Right cardiac atrium (tissue), 5 donors: ENCODE measurements at regions not wholly inside any gene's neighbourhood (a gene's known extent, or its start where the extent isn't known, plus 50 kb on each side); places are given as distances from the start of the nearest gene placed in this dataset.

Experiments used
- ATAC-seq, 2 donors: fragments of 200-7000 bp; cut with Tn5 transposase; one replicate each; pipeline versions ENCODE4 v1.8.0 to v1.9.1; 2020; ENCODE audit warnings: moderate library complexity in 2 of 2, mild to moderate bottlenecking in 1 of 2
- DNase-seq, 3 donors: peaks; one replicate each; pipeline ENCODE4 v3.0.0-alpha.2; 2020
- H3K27ac ChIP-seq: one replicate; pipeline ENCODE4 v1.5.1; 2013; ENCODE audit warnings: mild to moderate bottlenecking, low read length, control low read depth, moderate library complexity
- H3K27me3 ChIP-seq: one replicate; pipeline ENCODE4 v1.6.1; 2013; ENCODE audit not compliant: control insufficient read depth, insufficient read depth
- H3K4me1 ChIP-seq: one replicate; pipeline ENCODE4 v1.6.1; 2013; ENCODE audit warnings: low read length; ENCODE audit not compliant: control insufficient read depth, insufficient read depth
- H3K4me3 ChIP-seq: one replicate; pipeline ENCODE4 v1.5.1; 2013; ENCODE audit warnings: low read length, control low read depth
- H3K9me3 ChIP-seq: one replicate; pipeline ENCODE4 v1.6.1; 2013; ENCODE audit warnings: low read length; ENCODE audit not compliant: control insufficient read depth
- WGBS: extraction: QIAGEN DNeasy Blood & Tissue Kit; methylation state at CpG from one replicate; pipeline ENCODE4 v1.1.7; 2013; 5-methylcytosine and 5-hydroxymethylcytosine counted together
- intact Hi-C, 4 donors: fragments of 100-400 bp; cut with DNase I; formaldehyde crosslinking; loops; one replicate each; pipeline versions ENCODE4 v1.11.0 to v1.14.0; 2022 to 2023
- donor health status: healthy with polysubstance abuse.
- donor health status: DM: no; HTN: yes; CAD: no.
- donor health status: DM: no; HTN: no; CAD: no.
- donor health status: DM: no; HTN: yes; CAD: no; lungs with severe emphysema.
- donor health status: DM: yes; HTN: yes; CAD: no.

GRCh38 chr20:39165099-39165498 lies 203.0 kb downstream of the DHX35 start:
- ATAC-seq (peak in 1 of 2 donors; percentile 14), DNase-seq (no peak)
- Histone ChIP-seq H3K4me3 (no peak overlapping the region), H3K4me1 (no peaks in the 10 kb centered on the region), H3K9me3 (no peaks in the 10 kb centered on the region), H3K27me3 (no peaks in the 10 kb centered on the region), H3K27ac (peak overlapping the region; percentile 17)
- 74% methylated on average over 6 of the region's 6 CpGs for WGBS
- intact Hi-C loops, result no loop called here

GRCh38 chr20:39164642-39165041 lies 202.5 kb downstream of the DHX35 start:
- DNase-seq (no peak), ATAC-seq (peak; percentile 66)
- Histone ChIP-seq H3K4me3 (no peak overlapping the region), H3K4me1 (no peaks in the 10 kb centered on the region), H3K9me3 (no peaks in the 10 kb centered on the region), H3K27me3 (no peaks in the 10 kb centered on the region), H3K27ac (peak overlapping the region; percentile 33)
- 34% methylated on average over 2 of the region's 2 CpGs for WGBS
- intact Hi-C loops, result no loop called here

DNA sequence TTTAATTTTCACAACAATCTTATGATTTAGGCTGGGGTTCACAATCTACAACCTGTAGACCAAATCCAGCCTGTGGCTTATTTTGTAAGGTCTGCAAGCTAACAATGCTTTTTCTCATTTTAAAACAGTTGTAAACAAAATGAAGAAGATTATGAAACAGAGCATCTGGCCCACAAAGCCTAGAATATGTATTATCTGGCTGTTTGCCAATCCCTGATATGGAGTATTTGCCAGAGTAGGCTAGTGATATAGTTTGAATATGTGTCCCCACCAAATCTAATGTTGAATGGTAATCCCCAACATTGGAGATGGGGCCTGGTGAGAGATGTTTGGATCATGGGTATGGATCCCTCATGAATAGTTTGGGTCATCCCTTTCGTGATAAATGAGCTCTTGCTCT lies 201.8 kb downstream of the DHX35 start:
- Histone ChIP-seq H3K27ac (no peak overlapping the region), H3K4me1 (no peaks in the 10 kb centered on the region), H3K4me3 (no peak overlapping the region), H3K9me3 (no peaks in the 10 kb centered on the region), H3K27me3 (no peaks in the 10 kb centered on the region)
- ATAC-seq, result no peak
- intact Hi-C loops, result no loop called here
- no peak for DNase-seq
- WGBS, result 91% methylated on average over 1 of the region's 1 CpG

DNA sequence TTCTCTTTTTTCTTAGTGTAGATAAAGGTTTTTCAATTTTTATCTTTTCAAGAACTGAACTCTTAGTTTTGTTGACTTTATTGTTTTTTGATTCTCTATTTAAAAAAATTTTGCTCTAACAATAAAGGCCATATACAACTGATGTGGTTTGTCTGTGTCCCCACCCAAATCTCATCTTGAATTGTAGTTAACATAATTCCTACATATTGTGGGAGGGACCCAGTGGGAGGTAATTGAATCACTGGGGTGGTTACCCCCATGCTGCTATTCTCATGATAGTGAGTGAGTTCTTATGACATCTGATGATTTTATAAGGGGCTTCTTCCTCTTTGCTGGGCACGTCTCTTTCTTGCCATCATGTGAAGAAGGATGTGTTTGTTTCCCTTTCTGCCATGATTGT lies 199.8 kb downstream of the DHX35 start:
- no peak overlapping the region for H3K27ac ChIP-seq
- H3K4me1 ChIP-seq, result no peaks in the 10 kb centered on the region
- DNase-seq (no peak), ATAC-seq (no peak)
- intact Hi-C loops, result no loop called here
- H3K27me3 ChIP-seq, result no peaks in the 10 kb centered on the region
- no peak overlapping the region for H3K4me3 ChIP-seq
- WGBS, result 53% methylated on average over 1 of the region's 1 CpG
- H3K9me3 ChIP-seq, result no peaks in the 10 kb centered on the region

DNA sequence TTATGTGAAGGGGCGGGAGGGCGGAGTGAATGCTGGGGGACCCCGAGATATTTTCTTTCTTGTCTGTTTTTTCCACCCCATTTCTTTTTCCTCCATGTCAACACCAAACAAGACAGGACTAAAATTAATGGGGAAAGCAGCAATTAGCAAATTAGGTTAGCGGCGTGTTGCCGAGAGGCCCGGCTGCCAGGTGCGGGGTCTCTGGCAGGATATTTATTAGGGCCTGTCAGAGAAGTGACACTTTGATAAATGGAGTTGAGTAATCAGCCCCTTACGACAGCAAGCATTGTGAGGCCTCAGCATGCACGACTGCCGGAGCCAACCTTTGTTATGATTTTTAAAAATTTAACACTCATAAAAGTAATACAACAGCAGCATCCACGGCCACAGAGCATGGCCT lies 193.8 kb downstream of the DHX35 start:
- H3K27ac ChIP-seq, result no peak overlapping the region
- WGBS, result 41% methylated on average over 12 of the region's 12 CpGs
- H3K9me3 ChIP-seq, result no peaks in the 10 kb centered on the region
- ATAC-seq, result no peak
- no peak overlapping the region for H3K4me3 ChIP-seq
- intact Hi-C loops, result no loop called here
- no peaks in the 10 kb centered on the region for H3K27me3 ChIP-seq
- H3K4me1 ChIP-seq, result no peaks in the 10 kb centered on the region
- no peak for DNase-seq

- DNase-seq (no peak), ATAC-seq (no peak)
- H3K4me3 ChIP-seq, result no peak overlapping the region
- 93% methylated on average over 1 of the region's 1 CpG for WGBS
- intact Hi-C loops, result no loop called here
- H3K27me3 ChIP-seq, result no peaks in the 10 kb centered on the region
- H3K27ac ChIP-seq, result no peak overlapping the region
- H3K9me3 ChIP-seq, result no peaks in the 10 kb centered on the region
- H3K4me1 ChIP-seq, result no peaks in the 10 kb centered on the region
These were observed 190.6 kb downstream of the DHX35 start for GRCh38 chr20:39152742-39153141.

GRCh38 chr20:39152126-39152525 lies 190.0 kb downstream of the DHX35 start:
- Histone ChIP-seq H3K9me3 (no peaks in the 10 kb centered on the region), H3K27me3 (no peaks in the 10 kb centered on the region), H3K27ac (no peak overlapping the region), H3K4me3 (no peak overlapping the region), H3K4me1 (no peaks in the 10 kb centered on the region)
- intact Hi-C loops, result no loop called here
- WGBS, result 54% methylated on average over 4 of the region's 4 CpGs
- ATAC-seq (no peak), DNase-seq (no peak)

DNA sequence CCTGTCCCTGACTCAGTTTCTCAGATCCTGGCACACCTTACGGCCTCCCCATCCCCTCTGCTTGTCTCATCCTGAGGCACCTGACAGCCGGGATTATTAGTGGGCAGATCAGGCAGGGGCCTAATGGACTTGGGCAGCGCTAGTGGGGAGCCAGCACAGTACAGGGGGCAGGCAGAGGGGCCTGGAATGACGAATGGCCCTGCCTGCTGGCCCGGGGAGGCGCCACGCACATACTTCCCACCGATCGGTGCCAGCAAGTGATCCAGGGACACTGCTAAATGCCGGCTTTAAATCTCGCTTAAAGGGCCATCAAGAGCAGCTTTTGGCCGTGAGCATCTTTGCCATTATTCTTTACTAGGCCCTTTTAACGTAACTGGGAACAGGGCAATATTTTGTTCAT lies 188.4 kb downstream of the DHX35 start:
- Histone ChIP-seq H3K27ac (no peak overlapping the region), H3K4me3 (no peak overlapping the region), H3K4me1 (no peaks in the 10 kb centered on the region), H3K9me3 (no peaks in the 10 kb centered on the region), H3K27me3 (no peaks in the 10 kb centered on the region)
- no peak for DNase-seq
- intact Hi-C loops, result no loop called here
- ATAC-seq, result no peak
- 79% methylated on average over 13 of the region's 13 CpGs for WGBS

DNA sequence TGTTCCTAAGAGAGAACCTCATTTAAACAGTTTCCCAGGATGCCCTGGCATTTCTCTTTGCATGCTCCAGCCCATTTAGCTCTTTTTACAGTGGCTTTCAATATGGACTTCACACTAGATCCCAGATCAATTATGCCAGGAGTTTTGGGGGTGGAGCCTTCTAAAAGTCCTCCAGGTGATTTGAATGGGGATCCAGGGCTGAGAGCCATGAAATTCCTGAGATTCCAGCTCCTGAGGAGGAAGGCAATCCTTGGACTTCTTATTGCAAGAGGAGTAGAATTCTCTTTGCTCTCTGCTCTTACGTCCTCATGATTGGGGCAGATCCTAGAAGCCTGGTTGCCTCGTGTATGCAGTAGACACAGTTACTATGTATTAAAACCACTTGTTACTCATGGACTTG lies 184.2 kb downstream of the DHX35 start:
- intact Hi-C loops, result no loop called here
- 54% methylated on average over 2 of the region's 2 CpGs for WGBS
- H3K9me3 ChIP-seq, result no peaks in the 10 kb centered on the region
- H3K27me3 ChIP-seq, result no peaks in the 10 kb centered on the region
- H3K27ac ChIP-seq, result no peak overlapping the region
- no peak overlapping the region for H3K4me3 ChIP-seq
- ATAC-seq (no peak), DNase-seq (no peak)
- no peaks in the 10 kb centered on the region for H3K4me1 ChIP-seq

- DNase-seq, result no peak
- intact Hi-C loops, result no loop called here
- Histone ChIP-seq H3K27ac (no peak overlapping the region), H3K9me3 (no peaks in the 10 kb centered on the region), H3K4me3 (no peak overlapping the region), H3K27me3 (no peaks in the 10 kb centered on the region), H3K4me1 (no peaks in the 10 kb centered on the region)
- 61% methylated on average over 2 of the region's 2 CpGs for WGBS
- ATAC-seq, result no peak
These were observed 183.8 kb downstream of the DHX35 start for GRCh38 chr20:39145921-39146320.

DNA sequence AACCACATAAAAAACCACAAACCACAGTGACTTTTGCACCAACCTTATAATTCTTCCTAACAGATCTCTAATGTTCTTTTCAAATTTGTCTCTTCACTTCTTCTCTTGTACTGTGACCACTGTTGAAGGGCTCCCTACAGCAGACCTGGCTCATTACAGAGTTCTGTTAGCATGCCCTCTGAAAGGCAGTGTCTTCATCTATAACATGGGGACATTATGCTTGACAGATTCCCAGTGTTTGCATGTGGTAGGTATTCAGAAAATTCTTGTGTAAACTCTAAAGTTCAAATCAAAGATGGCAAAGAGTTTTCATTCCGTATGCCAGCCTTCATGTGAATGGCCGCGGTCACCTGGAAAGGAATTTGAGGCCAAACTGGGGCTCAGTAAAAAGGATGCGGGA lies 182.6 kb downstream of the DHX35 start:
- Histone ChIP-seq H3K27me3 (no peaks in the 10 kb centered on the region), H3K27ac (no peak overlapping the region), H3K4me1 (no peaks in the 10 kb centered on the region), H3K9me3 (no peaks in the 10 kb centered on the region), H3K4me3 (no peak overlapping the region)
- DNase-seq (no peak), ATAC-seq (no peak)
- intact Hi-C loops, result no loop called here
- WGBS, result 87% methylated on average over 4 of the region's 4 CpGs

GRCh38 chr20:39142407-39143096 lies 180.4 kb downstream of the DHX35 start:
- H3K9me3 ChIP-seq, result no peaks in the 10 kb centered on the region
- H3K27me3 ChIP-seq, result no peaks in the 10 kb centered on the region
- DNase-seq (no peak), ATAC-seq (no peak)
- intact Hi-C loops, result no loop called here
- 53% methylated on average over 13 of the region's 13 CpGs for WGBS
- H3K27ac ChIP-seq, result no peak overlapping the region
- no peak overlapping the region for H3K4me3 ChIP-seq
- H3K4me1 ChIP-seq, result no peaks in the 10 kb centered on the region
